ENCODE measurements at regions not wholly inside any gene's neighbourhood (a gene's known extent, or its start where the extent isn't known, plus 50 kb on each side); places are given as distances from the start of the nearest gene placed in this dataset.
"Not testable (repeated sequence)": the region's sequence is repeated elsewhere in the genome, so short reads cannot be mapped to it uniquely, and the experiment has no call there.

DNA sequence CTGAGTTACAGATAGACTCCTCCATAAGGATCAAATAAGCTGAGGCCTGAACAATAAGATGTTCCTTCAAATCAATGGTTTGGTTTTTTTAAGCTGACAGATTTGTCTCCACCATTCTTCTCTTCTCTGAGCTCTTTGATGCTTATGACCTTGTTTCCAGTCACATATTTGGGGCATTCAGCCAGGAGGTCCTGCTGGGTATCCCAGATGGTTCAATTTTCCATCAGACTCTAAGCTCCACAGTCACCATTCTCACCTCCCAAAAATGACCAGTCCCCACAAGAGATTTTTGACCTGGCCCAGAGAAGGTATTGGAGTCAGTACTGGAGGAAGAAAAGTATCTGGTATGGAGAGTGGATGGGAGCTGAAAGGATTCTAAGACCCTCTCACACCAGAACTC, 74.6 kb upstream of the FRMPD3 start (continued):
- no peak for TF ChIP-seq ZHX1 (CRISPR knock-in tag; IDR thresholded peaks at IDR 0.05; ENCODE audit: low read depth)
- TF ChIP-seq, protein P1, sequence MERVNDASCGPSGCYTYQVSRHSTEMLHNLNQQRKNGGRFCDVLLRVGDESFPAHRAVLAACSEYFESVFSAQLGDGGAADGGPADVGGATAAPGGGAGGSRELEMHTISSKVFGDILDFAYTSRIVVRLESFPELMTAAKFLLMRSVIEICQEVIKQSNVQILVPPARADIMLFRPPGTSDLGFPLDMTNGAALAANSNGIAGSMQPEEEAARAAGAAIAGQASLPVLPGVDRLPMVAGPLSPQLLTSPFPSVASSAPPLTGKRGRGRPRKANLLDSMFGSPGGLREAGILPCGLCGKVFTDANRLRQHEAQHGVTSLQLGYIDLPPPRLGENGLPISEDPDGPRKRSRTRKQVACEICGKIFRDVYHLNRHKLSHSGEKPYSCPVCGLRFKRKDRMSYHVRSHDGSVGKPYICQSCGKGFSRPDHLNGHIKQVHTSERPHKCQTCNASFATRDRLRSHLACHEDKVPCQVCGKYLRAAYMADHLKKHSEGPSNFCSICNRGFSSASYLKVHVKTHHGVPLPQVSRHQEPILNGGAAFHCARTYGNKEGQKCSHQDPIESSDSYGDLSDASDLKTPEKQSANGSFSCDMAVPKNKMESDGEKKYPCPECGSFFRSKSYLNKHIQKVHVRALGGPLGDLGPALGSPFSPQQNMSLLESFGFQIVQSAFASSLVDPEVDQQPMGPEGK (CRISPR knock-in tag; IDR thresholded peaks at IDR 0.05), result no peak
- TF ChIP-seq MEF2D (CRISPR knock-in tag; IDR thresholded peaks at IDR 0.05), result no peak
- no peak for TF ChIP-seq WIZ (CRISPR knock-in tag; IDR thresholded peaks at IDR 0.05)
- no peak for TF ChIP-seq ZNF317 (CRISPR knock-in tag; IDR thresholded peaks at IDR 0.05)
- no peak for TF ChIP-seq PREB (CRISPR knock-in tag; IDR thresholded peaks at IDR 0.05)
- TF ChIP-seq, protein P2, sequence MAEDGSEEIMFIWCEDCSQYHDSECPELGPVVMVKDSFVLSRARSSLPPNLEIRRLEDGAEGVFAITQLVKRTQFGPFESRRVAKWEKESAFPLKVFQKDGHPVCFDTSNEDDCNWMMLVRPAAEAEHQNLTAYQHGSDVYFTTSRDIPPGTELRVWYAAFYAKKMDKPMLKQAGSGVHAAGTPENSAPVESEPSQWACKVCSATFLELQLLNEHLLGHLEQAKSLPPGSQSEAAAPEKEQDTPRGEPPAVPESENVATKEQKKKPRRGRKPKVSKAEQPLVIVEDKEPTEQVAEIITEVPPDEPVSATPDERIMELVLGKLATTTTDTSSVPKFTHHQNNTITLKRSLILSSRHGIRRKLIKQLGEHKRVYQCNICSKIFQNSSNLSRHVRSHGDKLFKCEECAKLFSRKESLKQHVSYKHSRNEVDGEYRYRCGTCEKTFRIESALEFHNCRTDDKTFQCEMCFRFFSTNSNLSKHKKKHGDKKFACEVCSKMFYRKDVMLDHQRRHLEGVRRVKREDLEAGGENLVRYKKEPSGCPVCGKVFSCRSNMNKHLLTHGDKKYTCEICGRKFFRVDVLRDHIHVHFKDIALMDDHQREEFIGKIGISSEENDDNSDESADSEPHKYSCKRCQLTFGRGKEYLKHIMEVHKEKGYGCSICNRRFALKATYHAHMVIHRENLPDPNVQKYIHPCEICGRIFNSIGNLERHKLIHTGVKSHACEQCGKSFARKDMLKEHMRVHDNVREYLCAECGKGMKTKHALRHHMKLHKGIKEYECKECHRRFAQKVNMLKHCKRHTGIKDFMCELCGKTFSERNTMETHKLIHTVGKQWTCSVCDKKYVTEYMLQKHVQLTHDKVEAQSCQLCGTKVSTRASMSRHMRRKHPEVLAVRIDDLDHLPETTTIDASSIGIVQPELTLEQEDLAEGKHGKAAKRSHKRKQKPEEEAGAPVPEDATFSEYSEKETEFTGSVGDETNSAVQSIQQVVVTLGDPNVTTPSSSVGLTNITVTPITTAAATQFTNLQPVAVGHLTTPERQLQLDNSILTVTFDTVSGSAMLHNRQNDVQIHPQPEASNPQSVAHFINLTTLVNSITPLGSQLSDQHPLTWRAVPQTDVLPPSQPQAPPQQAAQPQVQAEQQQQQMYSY (CRISPR knock-in tag; IDR thresholded peaks at IDR 0.05), result no peak
- no peak for TF ChIP-seq EHMT2 (IDR thresholded peaks at IDR 0.05; ENCODE audit: borderline replicate concordance, low read depth, low read length)

GRCh38 chrX:107376186-107376585, 73.3 kb upstream of the FRMPD3 start:
- BruUV-seq (replicated peaks); H3K36me3 ChIP-seq (replicated peaks in 1 of 2; ENCODE audit: control insufficient read depth in 1 of 2, insufficient read depth in 2 of 2, low read length in 2 of 2); H3K4me3 ChIP-seq (replicated peaks in 1 of 3; ENCODE audit: insufficient read depth in 1 of 3, low read depth in 2 of 3, low read length in 3 of 3); H3K27ac ChIP-seq (ENCODE audit: extremely low read length, insufficient read depth, low read length); FAIRE-seq; intact Hi-C loops (cut with micrococcal nuclease; ENCODE audit: unreplicated experiment); in situ Hi-C loops (cut with HindIII; ENCODE audit: extremely low pct_ligation_motif_present, low pct_unique_long_range_greater_than_20kb); H3K4me1 ChIP-seq (ENCODE audit: insufficient read depth, low read length); H3K27me3 ChIP-seq (ENCODE audit: control insufficient read depth in 1 of 2, insufficient read depth in 2 of 2, low read length in 2 of 2); H2AFZ ChIP-seq (ENCODE audit: low read length); DNase-seq (ENCODE audit: low spot score); CTCF ChIA-PET (ENCODE audit: low intra/inter-chr PET ratio, low total read pairs); H3K79me2 ChIP-seq (ENCODE audit: insufficient read depth, low read length); H3K9ac ChIP-seq (ENCODE audit: insufficient read depth, low read depth, low read length); H3K9me3 ChIP-seq (ENCODE audit: low read length); H4K20me1 ChIP-seq (ENCODE audit: insufficient read depth, low read length); H3K4me2 ChIP-seq (ENCODE audit: low read depth, low read length); ATAC-seq; POLR2A ChIA-PET: not testable (repeated sequence)
